ENCODE measurements at regions not wholly inside any gene's neighbourhood (a gene's known extent, or its start where the extent isn't known, plus 50 kb on each side); places are given as distances from the start of the nearest gene placed in this dataset.

DNA sequence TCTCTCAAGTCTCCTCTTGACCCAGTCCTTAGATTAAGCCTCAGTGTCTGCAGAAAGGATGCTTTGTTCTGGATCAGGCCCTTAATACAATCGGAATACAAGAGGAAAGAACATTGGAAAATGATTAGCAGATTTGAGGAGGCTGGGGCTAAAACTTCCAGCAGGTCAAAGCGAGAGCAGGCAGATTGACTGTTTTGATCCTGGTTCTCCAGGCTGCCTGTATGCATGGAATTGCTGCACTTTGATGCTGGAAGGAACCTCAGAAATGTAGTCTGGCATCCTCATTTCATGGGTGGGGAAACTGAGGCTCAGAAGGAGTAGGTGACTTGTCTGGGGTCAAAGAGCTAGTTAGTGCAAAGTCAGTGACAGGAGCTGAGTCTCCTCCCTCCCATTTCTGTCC is 202.8 kb downstream of the EMX2 start:
- dilution Hi-C loops (cut with MboI; ENCODE audit: extremely low pct_ligation_motif_present, low sequenced_read_pairs) (no loop called here), intact Hi-C loops (cut with micrococcal nuclease) (no loop called here)
- CTCF ChIA-PET = no interaction called here
- BruUV-seq (replicated peaks) = no TSS peak
- Histone ChIP-seq H3K4me1 (ENCODE audit: control insufficient read depth, extremely low read depth, insufficient read depth, low read length) (no peaks in the 10 kb centered on the region), H3K36me3 (ENCODE audit: control insufficient read depth in 2 of 2, extremely low read depth in 1 of 2, insufficient read depth in 2 of 2, low read length in 2 of 2) (no peaks in the 10 kb centered on the region), H3K9me1 (replicated peaks; ENCODE audit: control insufficient read depth, extremely low read depth, insufficient read depth, low read length) (no peaks in the 10 kb centered on the region), H2AFZ (ENCODE audit: low read depth, low read length) (no peak overlapping the region), H3K4me2 (ENCODE audit: insufficient read depth, low read length) (no peak overlapping the region), H3K27ac (ENCODE audit: insufficient read depth, low read depth, low read length) (no peak overlapping the region), H4K20me1 (replicated peaks; ENCODE audit: control insufficient read depth, extremely low read depth, insufficient read depth, low read length) (no peaks in the 10 kb centered on the region), H3K4me3 (replicated peaks in 1 of 3; ENCODE audit: insufficient read depth in 1 of 3, low read depth in 1 of 3, low read length in 3 of 3) (no peak overlapping the region), H3K9me3 (replicated peaks; ENCODE audit: control insufficient read depth, insufficient read depth, low read length) (no peaks in the 10 kb centered on the region), H3K9ac (replicated peaks; ENCODE audit: extremely low read depth, insufficient read depth, low read length) (no peak overlapping the region), H3K27me3 (ENCODE audit: control insufficient read depth in 2 of 2, insufficient read depth in 2 of 2, low read length in 2 of 2) (no peaks in the 10 kb centered on the region), H3K79me2 (ENCODE audit: control insufficient read depth, insufficient read depth, low read length) (no peaks in the 10 kb centered on the region)
- TF ChIP-seq MYC (IDR thresholded peaks at IDR 0.05; ENCODE audit: low read depth, low read length) = no peak
- no peak for TF ChIP-seq EZH2 (IDR thresholded peaks at IDR 0.05; ENCODE audit: borderline replicate concordance, low read depth, low read length, severe bottlenecking)
- TF ChIP-seq, protein P1, sequence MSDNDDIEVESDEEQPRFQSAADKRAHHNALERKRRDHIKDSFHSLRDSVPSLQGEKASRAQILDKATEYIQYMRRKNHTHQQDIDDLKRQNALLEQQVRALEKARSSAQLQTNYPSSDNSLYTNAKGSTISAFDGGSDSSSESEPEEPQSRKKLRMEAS (IDR thresholded peaks at IDR 0.05; ENCODE audit: insufficient read depth, insufficient read length) = no peak
- TF ChIP-seq, protein P2, sequence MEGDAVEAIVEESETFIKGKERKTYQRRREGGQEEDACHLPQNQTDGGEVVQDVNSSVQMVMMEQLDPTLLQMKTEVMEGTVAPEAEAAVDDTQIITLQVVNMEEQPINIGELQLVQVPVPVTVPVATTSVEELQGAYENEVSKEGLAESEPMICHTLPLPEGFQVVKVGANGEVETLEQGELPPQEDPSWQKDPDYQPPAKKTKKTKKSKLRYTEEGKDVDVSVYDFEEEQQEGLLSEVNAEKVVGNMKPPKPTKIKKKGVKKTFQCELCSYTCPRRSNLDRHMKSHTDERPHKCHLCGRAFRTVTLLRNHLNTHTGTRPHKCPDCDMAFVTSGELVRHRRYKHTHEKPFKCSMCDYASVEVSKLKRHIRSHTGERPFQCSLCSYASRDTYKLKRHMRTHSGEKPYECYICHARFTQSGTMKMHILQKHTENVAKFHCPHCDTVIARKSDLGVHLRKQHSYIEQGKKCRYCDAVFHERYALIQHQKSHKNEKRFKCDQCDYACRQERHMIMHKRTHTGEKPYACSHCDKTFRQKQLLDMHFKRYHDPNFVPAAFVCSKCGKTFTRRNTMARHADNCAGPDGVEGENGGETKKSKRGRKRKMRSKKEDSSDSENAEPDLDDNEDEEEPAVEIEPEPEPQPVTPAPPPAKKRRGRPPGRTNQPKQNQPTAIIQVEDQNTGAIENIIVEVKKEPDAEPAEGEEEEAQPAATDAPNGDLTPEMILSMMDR (IDR thresholded peaks at IDR 0.05; ENCODE audit: extremely low read depth in 1 of 2, insufficient read depth in 1 of 2, low read depth in 1 of 2, low read length in 2 of 2) = no peak
- TF ChIP-seq FOS (IDR thresholded peaks at IDR 0.05; ENCODE audit: borderline replicate concordance, insufficient read depth, low read length) = no peak
- no peak for TF ChIP-seq GATA2 (IDR thresholded peaks at IDR 0.05; ENCODE audit: insufficient read depth, insufficient read length, low read depth, low read length)
- TF ChIP-seq POLR2A (IDR thresholded peaks at IDR 0.05; ENCODE audit: low read depth, low read length) = no peak
- TF ChIP-seq POLR2AphosphoS5 (IDR thresholded peaks at IDR 0.05; ENCODE audit: insufficient read depth, low read depth, low read length) = no peak
- TF ChIP-seq JUN (IDR thresholded peaks at IDR 0.05; ENCODE audit: borderline replicate concordance, insufficient read depth, insufficient read length, low read depth) = no peak
- no peak for FAIRE-seq
- no peak for DNase-seq (ENCODE audit: low read depth, low spot score)
- POLR2A ChIA-PET = no interaction called here

Measured in endothelial cell of umbilical vein (primary cell).